ENCODE measurements at regions not wholly inside any gene's neighbourhood (a gene's known extent, or its start where the extent isn't known, plus 50 kb on each side); places are given as distances from the start of the nearest gene placed in this dataset.
"Not testable (repeated sequence)": the region's sequence is repeated elsewhere in the genome, so short reads cannot be mapped to it uniquely, and the experiment has no call there.

DNA sequence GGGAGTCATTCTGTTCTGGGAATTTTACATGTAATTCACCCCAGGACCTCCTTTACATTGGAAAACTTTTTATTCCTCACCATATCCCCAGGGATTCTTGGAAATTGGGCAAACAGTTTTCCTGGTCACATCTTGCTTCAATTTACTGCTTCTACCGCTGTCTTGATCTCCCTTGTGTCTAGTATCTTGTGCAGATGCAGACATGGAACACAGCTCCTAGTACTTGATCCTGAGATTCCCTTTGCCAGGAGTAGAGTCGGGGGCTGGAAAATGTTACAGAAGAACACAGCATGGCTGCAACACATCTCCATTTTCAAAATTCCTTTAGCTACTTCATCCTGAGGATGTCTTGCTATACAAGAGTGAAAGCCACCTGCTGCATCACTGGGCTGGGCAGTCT, 472.8 kb downstream of the PLCL1 start:
- DNase-seq = no peak

GRCh38 chr2:198273660-198274059, 469.3 kb downstream of the PLCL1 start:
- DNase-seq = no peak

DNA sequence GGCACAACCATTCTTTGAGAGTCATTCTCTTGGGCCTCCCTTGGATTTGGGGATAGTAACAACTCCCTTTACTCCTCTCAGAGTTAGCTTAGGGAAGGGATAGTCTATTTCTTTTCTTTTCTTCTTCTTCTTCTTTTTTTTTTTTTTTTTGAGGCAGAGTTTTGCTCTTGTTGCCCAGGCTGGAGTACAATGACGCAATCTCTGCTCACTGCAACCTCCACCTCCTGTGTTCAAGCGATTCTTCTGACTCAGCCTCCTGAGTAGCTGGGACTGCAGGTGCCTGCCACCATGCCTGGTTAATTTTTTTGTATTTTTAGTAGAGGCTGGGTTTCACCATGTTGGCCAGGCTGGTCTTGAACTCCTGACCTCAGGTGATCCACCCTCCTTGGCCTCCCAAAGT, 465.8 kb downstream of the PLCL1 start:
- DNase-seq = not testable (repeated sequence)

DNA sequence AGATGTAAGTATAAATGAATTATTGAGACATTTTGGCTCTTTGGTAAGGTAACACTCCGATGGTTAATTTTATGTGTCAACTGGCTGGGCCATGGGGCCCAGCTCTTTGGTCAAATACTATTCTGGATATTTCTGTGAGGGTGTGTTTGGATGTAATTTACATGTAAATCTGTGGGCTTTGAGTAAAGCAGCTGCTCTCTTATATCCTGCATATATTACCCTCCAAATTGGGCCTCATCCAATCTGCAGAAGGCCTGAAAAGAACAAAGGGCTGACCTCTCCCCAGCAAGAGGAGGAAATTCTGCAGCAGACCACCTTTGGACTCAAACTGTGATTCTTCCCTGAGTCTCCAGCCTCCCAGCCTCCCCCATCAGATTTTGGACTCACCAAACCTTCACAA, 464.1 kb downstream of the PLCL1 start:
- no peak for DNase-seq

DNA sequence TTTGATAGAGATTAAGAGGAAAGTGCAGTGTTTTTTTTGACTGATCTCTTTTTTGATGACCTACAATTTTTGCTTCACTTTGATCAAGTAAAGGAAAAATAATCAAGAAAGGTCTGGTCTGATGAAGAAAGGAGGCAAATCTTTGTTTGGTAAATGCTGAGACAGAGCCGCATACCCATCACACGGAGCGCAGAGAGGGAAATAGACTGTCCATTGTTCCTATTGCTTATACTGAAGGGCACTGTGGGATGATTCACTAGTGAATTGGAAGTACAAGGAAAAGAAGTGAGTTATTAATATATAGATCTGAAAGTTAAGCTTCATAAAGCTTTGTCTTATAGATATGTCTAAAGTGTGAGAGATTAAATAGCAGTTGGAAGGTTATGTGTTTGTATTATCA, 455.1 kb downstream of the PLCL1 start:
- DNase-seq = no peak

DNA sequence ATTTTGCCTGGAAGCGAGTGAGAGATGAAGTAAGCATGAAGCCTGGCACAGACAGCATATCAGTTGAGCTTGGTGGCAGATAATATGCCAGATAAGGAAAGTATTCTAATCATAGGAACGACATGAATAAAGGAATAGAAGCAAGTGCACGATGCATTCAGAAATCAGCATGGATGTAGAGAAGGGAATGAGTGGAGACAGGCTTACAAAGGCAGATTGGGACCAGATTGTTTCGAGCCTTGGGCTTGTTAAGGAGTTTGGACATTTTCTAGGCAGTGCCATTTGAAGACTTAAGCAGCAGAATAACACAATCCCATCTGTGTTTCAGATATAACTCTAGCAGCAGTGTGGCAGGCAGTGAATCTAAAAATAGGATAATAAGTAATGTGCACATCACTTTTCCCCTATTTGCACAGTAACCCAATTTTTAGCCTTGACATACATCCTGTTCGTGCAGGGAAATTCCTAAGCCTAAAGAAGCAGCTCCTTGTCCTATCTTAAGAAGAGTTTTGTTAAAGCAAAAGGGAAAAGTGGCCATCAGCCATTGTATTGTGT, 450.2 kb downstream of the PLCL1 start:
- no peak for DNase-seq

DNA sequence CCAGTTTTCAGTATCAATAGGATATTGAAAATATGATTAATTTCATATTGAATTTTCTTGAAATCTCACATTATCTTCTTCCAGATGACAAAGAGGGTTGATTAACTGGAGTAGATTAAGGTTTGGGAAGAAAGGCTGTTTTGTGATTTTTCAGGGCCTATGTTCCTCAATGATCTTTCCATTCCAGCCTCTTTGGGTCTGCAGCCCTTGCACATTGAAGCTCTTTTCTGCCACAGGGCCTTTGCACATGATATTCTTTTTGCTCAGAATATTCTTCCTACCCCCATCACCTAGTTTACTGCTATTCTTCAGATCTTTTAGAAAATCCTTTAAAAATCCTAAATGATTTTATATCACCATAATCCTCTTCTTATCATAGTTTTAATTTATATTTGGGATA, 449.6 kb downstream of the PLCL1 start:
- no peak for DNase-seq

GRCh38 chr2:198252472-198252871, 448.1 kb downstream of the PLCL1 start:
- DNase-seq = no peak

DNA sequence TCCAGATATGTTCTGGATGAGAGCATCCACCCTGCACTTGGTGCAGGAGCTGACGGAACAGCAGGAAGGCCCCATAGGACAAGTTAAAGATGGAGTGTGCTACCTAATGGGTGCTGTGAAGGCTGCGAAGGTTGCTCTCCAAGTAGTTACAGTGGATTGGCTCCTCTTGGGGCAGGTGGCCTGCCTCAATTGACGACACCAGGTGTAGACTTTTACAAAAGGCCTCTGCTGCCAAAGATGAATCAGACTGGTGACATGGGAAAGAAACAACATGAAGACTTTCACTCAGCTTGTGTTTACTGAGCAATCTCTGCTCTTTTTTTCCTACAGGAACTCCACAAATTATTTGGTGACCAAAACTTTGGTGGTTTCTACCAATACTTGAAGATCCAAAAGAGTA, 437.7 kb downstream of the PLCL1 start:
- no peak for DNase-seq

- DNase-seq = no peak
These were observed 434.0 kb downstream of the PLCL1 start for GRCh38 chr2:198238429-198238828.

GRCh38 chr2:198236338-198236737, 431.9 kb downstream of the PLCL1 start:
- no peak for DNase-seq

DNA sequence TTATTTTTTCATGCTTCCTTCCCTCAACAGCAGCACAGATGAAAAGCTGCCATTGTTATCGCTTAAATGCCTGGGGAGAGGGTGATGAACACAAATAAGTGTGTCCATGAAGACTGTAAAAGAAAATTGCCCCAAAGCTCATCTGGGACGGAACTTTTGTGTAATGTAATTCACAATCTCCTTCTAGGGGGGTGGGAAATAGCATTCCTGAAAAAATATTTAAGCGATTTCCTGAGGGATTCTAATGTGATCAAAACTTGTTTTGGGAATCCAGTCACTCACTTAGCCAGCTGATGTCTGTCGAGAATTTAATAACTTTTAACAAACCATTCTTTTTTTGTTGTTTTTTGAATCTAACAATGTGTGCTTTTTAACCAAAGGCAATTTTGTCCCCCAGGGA, 427.9 kb downstream of the PLCL1 start:
- no peak for DNase-seq

DNA sequence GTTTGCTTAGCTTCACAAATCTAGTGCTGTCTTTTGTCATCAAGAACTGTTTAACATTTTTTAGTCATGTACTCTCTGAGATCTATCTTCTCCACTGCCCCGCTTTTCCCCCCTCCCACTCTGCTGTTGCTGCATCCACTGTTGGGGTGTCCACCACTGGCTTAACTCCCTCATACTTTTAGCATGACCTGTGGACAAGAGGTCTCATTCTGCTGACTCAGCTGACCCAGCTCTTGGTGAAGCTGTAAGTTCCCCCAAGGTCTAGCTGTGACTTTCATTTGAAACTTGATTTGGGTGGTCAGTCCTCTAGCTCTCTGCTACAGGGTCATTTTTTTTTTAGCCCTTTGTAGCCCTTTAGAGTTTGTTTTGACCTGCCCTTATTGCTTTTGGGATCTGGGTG, 427.2 kb downstream of the PLCL1 start:
- no peak for DNase-seq

DNA sequence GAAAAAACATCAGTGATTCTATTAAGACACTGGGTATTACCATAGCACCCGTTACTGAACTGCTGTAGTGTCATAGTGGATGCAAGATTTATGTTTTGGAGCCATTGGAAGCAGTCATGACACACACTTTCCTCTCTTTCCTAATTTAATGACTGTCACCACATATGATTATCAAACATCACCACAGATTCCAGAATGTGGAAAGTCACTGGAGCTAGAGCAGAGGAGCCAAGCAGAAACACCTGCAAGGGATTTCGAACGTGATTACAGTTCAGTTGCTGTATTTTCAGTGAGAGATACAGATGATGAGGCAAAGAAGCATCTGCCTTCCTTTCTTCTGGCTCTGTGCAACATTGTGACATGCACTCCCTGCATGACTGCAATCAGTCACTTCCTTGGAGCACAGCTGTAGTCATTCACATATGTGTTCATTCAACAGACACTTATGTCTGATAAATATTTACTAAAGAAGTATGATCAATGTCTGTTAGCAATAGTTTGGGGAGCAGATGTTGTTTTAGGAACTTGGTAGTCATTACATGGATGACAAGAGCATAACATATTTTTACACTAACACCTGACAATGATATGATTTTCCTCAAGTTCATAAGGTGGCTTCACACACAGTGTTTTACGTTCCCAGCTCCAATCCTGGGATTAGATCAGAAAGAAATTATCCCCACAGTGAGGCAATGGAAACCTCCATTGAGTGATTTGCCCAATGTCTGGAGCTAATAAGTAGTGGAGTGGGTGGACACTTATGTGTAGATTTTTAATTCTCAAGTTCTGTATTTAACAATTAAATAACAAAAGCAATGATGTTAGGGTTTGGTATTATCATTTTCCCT, 416.6 kb downstream of the PLCL1 start:
- no peak for DNase-seq

DNA sequence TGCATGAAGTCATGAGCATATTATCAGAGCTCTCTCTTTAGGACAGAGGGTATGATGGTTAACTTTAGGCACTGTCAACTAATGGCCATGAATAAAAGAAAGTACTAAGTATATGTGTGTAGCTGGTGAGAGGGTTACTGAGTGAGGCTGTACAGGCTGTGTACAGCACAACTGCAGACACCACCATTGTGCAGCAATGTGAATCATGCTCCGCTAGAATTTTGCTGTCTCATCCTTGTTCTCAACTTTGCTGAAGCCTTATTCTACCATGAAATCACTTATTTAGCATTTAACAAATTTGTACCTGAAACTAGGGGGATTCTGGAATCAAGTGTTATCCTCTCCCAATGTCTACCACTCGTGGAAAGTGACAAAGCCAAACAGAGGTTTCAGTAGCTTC, 414.9 kb downstream of the PLCL1 start:
- DNase-seq = no peak

DNA sequence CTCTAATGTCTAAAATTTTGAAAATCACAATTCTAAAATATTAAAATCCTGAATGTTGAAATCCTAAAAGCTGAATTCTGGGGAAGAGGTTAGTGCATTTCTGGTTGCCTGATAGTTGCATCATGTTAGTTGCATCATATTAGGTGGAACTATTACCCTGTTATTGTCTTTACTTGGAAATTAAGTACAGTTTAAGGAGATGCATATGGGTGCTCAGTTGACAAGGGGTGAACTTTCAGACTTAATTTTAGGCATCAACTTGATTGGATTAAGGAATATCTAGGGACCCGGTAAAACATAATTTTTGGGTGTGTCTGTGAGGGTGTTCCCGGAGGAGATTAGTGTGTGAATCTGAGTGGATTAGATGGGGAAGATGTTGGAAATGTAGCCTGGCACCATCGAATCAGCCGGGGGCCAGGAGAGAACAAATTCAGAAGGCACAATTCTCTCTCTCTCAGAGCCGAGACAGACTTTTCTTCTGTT, 409.8 kb downstream of the PLCL1 start:
- no peak for DNase-seq

GRCh38 chr2:198213253-198213652, 408.9 kb downstream of the PLCL1 start:
- DNase-seq = no peak

DNA sequence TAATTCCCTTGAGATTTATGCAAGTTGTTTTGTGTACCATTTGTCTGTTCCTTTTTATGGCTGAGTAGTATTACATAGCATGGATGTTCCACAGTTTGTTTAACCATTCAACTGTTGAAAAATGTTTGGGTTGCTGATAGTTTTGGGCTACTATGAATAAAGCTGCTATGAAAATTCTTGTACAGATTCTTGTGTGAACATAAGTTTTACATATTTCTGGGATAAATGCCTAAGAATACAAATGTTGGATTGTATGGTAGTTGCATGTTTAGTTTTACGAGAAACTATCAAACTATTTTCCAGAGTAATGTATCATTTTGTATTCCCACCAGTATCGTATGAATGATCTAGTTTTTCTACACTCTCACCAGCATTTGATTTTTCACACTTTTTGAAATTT, 407.3 kb downstream of the PLCL1 start:
- DNase-seq = no peak

DNA sequence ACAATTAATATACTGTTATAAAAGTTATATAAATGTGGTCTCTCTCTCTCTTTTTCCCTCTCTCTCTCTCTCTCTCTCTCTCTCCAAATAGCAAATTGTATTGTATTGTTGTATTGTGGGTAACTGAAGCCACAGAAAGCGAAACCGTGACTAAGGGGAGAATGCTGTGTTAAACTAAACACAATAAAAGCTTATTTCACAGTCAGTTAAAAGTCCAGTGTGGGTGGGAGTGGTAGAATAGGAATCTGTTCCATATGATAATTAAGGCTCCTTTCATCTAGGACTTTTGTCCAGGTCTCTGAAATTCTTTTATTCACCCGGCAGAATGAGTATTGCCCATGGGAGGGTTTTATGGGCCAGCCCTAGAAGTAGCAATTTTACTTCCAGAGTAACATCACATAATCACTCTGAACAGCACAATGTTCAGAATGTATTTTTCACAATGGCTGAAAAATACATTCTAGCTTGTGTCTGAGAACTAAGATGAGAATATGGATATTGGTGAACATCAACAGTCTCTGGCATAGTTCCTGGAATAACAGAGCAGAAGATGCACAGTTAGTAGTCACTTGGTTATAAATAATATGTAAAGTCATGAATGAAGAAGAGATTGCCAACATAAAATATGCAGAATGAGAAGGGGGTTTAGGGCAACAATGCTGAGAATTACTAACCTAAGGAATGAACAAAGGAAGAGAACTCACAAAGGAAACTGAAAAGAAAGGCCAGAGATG, 399.1 kb downstream of the PLCL1 start:
- no peak for DNase-seq

Measured in NCI-H1048 (cell line).